Caco-2 (cell line): ENCODE measurements at regions not wholly inside any gene's neighbourhood (a gene's known extent, or its start where the extent isn't known, plus 50 kb on each side); places are given as distances from the start of the nearest gene placed in this dataset.

Experiments
- BruUV-seq: library from RNA; stranded (reverse); fragments of 400-500 nt; replicated peaks from 2 replicates; lab custom pipeline; 2021; lab: Mats Ljungman, UMichigan
- CTCF ChIA-PET: fragments of 300-600 bp; sonication (Branson Sonifier 250); formaldehyde crosslinking; loops from one replicate; lab custom pipeline; 2022; ENCODE audit warnings: antibody characterized with exemption; lab: Charles Lee
- POLR2A ChIA-PET: fragments of 300-600 bp; sonication (Branson Sonifier 250); formaldehyde crosslinking; loops from one replicate; lab custom pipeline; 2022; ENCODE audit warnings: antibody characterized with exemption; lab: Charles Lee
- DNase-seq, 2 experiments: peaks; one replicate each; pipeline versions ENCODE4 v3.0.0 to v3.0.0-alpha.2; 2020 to 2022
- H3K27me3 ChIP-seq: replicated peaks from 2 replicates; pipeline ENCODE4 v1.6.0; 2011; ENCODE audit warnings: low read length; ENCODE audit not compliant: control insufficient read depth, insufficient read depth
- H3K36me3 ChIP-seq: 2 replicates; pipeline ENCODE4 v1.5.1; 2011; ENCODE audit warnings: low read length; ENCODE audit not compliant: control insufficient read depth, insufficient read depth
- H3K4me1 ChIP-seq: fragments of 250-450 bp; sonication (Bioruptor Pico); 2 replicates; pipeline ENCODE4 v1.5.1; 2020; ENCODE audit warnings: mild to moderate bottlenecking
- H3K4me3 ChIP-seq: 2 replicates; pipeline ENCODE4 v1.5.1; 2011; ENCODE audit warnings: low read depth, mild to moderate bottlenecking, control low read depth, low read length
- H3K9me3 ChIP-seq: fragments of 250-450 bp; sonication (Bioruptor Pico); 2 replicates; pipeline ENCODE4 v1.5.1; 2020; ENCODE audit warnings: mild to moderate bottlenecking, moderate library complexity
- H3K27ac Mint-ChIP-seq: one replicate; pipeline ENCODE4 v1.8.0; 2022; ENCODE audit warnings: mixed read lengths; ENCODE audit not compliant: unreplicated experiment
- H3K27me3 Mint-ChIP-seq: one replicate; pipeline ENCODE4 v1.8.0; 2022; ENCODE audit warnings: mixed read lengths; ENCODE audit not compliant: insufficient read depth, unreplicated experiment
- H3K36me3 Mint-ChIP-seq: one replicate; pipeline ENCODE4 v1.8.0; 2022; ENCODE audit warnings: mild to moderate bottlenecking, mixed read lengths; ENCODE audit not compliant: insufficient read depth, unreplicated experiment
- H3K4me1 Mint-ChIP-seq: one replicate; pipeline ENCODE4 v1.8.0; 2022; ENCODE audit warnings: low read depth, mixed read lengths; ENCODE audit not compliant: unreplicated experiment
- H3K4me3 Mint-ChIP-seq: one replicate; pipeline ENCODE4 v1.8.0; 2022; ENCODE audit warnings: mild to moderate bottlenecking, moderate library complexity, mixed read lengths; ENCODE audit not compliant: unreplicated experiment
- H3K9me3 Mint-ChIP-seq: one replicate; pipeline ENCODE4 v1.8.0; 2022; ENCODE audit warnings: mixed read lengths; ENCODE audit not compliant: unreplicated experiment
- intact Hi-C: fragments of 100-400 bp; cut with micrococcal nuclease; formaldehyde crosslinking; loops from one replicate; pipeline ENCODE4 v1.10.0; 2022; ENCODE audit not compliant: unreplicated experiment
- TF ChIP-seq, protein P1 (sequence below), 2 experiments: fragments of 200-600 bp in 1 of 2; IDR thresholded peaks; 1 replicate in 1 of 2; 2 replicates in 1 of 2; pipeline versions ENCODE4 v1.5.1 to v1.8.0; 2011 to 2022; ENCODE audit warnings: antibody characterized with exemption in 1 of 2, control low read depth in 1 of 2, inconsistent platforms in 1 of 2, low read depth in 1 of 2, low read length in 1 of 2, mild to moderate bottlenecking in 1 of 2, moderate library complexity in 1 of 2; ENCODE audit not compliant: insufficient read depth in 1 of 2, severe bottlenecking in 1 of 2, unreplicated experiment in 1 of 2

GRCh38 chr13:79679334-79679733 is 198.4 kb downstream of the NDFIP2 start:
- Mint-ChIP-seq H3K9me3 (peaks cover 9% of the 10 kb centered on the region), H3K4me1 (peaks cover 29% of the 10 kb centered on the region), H3K36me3 (no peaks in the 10 kb centered on the region), H3K4me3 (no peak overlapping the region), H3K27me3 (no peaks in the 10 kb centered on the region), H3K27ac (no peak overlapping the region)
- BruUV-seq = no TSS peak
- Histone ChIP-seq H3K4me3 (no peak overlapping the region), H3K36me3 (no peaks in the 10 kb centered on the region), H3K27me3 (no peaks in the 10 kb centered on the region), H3K4me1 (0 out of 2 replicates have a peak, but pooled peaks cover 15% of the 10 kb centered on the region), H3K9me3 (peaks cover 4% of the 10 kb centered on the region; the same call in 1 of the 2 replicates)
- peak; percentile 78 to 80 for DNase-seq
- ChIA-PET CTCF (interaction anchor here (0.6 to 1.6 kb wide), 10 partner anchors 11 to 663 kb away, joined by 3 to 8 read pairs (median 4); no protein-coding TSS in a partner anchor), POLR2A (no interaction called here)
- intact Hi-C loops = loop anchor here (1.0 to 10.0 kb wide), 10 partner anchors 87 to 1248 kb away; partner anchors contain the start of gene SPRY2
- TF ChIP-seq, protein P1, sequence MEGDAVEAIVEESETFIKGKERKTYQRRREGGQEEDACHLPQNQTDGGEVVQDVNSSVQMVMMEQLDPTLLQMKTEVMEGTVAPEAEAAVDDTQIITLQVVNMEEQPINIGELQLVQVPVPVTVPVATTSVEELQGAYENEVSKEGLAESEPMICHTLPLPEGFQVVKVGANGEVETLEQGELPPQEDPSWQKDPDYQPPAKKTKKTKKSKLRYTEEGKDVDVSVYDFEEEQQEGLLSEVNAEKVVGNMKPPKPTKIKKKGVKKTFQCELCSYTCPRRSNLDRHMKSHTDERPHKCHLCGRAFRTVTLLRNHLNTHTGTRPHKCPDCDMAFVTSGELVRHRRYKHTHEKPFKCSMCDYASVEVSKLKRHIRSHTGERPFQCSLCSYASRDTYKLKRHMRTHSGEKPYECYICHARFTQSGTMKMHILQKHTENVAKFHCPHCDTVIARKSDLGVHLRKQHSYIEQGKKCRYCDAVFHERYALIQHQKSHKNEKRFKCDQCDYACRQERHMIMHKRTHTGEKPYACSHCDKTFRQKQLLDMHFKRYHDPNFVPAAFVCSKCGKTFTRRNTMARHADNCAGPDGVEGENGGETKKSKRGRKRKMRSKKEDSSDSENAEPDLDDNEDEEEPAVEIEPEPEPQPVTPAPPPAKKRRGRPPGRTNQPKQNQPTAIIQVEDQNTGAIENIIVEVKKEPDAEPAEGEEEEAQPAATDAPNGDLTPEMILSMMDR (IDR thresholded peaks at IDR 0.05; ENCODE audit: insufficient read depth in 1 of 2, low read depth in 1 of 2, low read length in 1 of 2, severe bottlenecking in 1 of 2, unreplicated experiment in 1 of 2) = peak; percentile 87 to 89

- Histone ChIP-seq H3K9me3 (no peaks in the 10 kb centered on the region), H3K27me3 (no peaks in the 10 kb centered on the region), H3K36me3 (no peaks in the 10 kb centered on the region), H3K4me3 (no peak overlapping the region), H3K4me1 (0 out of 2 replicates have a peak, but pooled peaks cover 15% of the 10 kb centered on the region)
- Mint-ChIP-seq H3K27me3 (no peaks in the 10 kb centered on the region), H3K27ac (no peak overlapping the region), H3K4me3 (no peak overlapping the region), H3K36me3 (no peaks in the 10 kb centered on the region), H3K9me3 (peaks cover 9% of the 10 kb centered on the region), H3K4me1 (peaks cover 29% of the 10 kb centered on the region)
- ChIA-PET POLR2A (no interaction called here), CTCF (no interaction called here)
- TF ChIP-seq, protein P1 (IDR thresholded peaks at IDR 0.05; ENCODE audit: insufficient read depth in 1 of 2, low read depth in 1 of 2, low read length in 1 of 2, severe bottlenecking in 1 of 2, unreplicated experiment in 1 of 2) = no peak
- no peak for DNase-seq
- no TSS peak for BruUV-seq
- intact Hi-C loops = loop anchor here (2.0 to 10.0 kb wide), 8 partner anchors 89 to 1249 kb away; partner anchors contain the start of gene SPRY2
These were observed 197.1 kb downstream of the NDFIP2 start for GRCh38 chr13:79678100-79678499.

GRCh38 chr13:79675931-79676660 is 195.1 kb downstream of the NDFIP2 start:
- Histone ChIP-seq H3K4me1 (0 out of 2 replicates have a peak, but pooled peaks cover 15% of the 10 kb centered on the region), H3K4me3 (no peak overlapping the region), H3K27me3 (no peaks in the 10 kb centered on the region), H3K9me3 (no peaks in the 10 kb centered on the region), H3K36me3 (no peaks in the 10 kb centered on the region)
- no peaks in the 10 kb centered on the region for H3K36me3 Mint-ChIP-seq
- no peaks in the 10 kb centered on the region for H3K9me3 Mint-ChIP-seq
- H3K27ac Mint-ChIP-seq = no peak overlapping the region
- ChIA-PET CTCF (interaction anchor here (0.5 to 1.7 kb wide), 10 partner anchors 14 to 252 kb away, joined by 3 to 12 read pairs (median 4); partner anchors contain the start of gene NDFIP2), POLR2A (no interaction called here)
- H3K4me1 Mint-ChIP-seq = peaks cover 24% of the 10 kb centered on the region
- intact Hi-C loops = loop anchor here (1.0 to 10.0 kb wide), 8 partner anchors 127 to 1251 kb away; partner anchors contain the start of gene SPRY2
- peak in 1 of 2 experiments; percentile 9 for DNase-seq
- TF ChIP-seq, protein P1 (IDR thresholded peaks at IDR 0.05; ENCODE audit: insufficient read depth in 1 of 2, low read depth in 1 of 2, low read length in 1 of 2, severe bottlenecking in 1 of 2, unreplicated experiment in 1 of 2) = peak in 1 of 2 experiments; percentile 9
- no TSS peak for BruUV-seq
- H3K4me3 Mint-ChIP-seq = no peak overlapping the region
- H3K27me3 Mint-ChIP-seq = no peaks in the 10 kb centered on the region
